GM19372 (cell line): ENCODE measurements at regions not wholly inside any gene's neighbourhood (a gene's known extent, or its start where the extent isn't known, plus 50 kb on each side); places are given as distances from the start of the nearest gene placed in this dataset.

Source experiments
- ATAC-seq: cut with Tn5 transposase; IDR thresholded peaks from one replicate; pipeline ENCODE4 v1.9.1; 2021; ENCODE audit warnings: mild to moderate bottlenecking, low read depth, moderate library complexity; ENCODE audit not compliant: unreplicated experiment

DNA sequence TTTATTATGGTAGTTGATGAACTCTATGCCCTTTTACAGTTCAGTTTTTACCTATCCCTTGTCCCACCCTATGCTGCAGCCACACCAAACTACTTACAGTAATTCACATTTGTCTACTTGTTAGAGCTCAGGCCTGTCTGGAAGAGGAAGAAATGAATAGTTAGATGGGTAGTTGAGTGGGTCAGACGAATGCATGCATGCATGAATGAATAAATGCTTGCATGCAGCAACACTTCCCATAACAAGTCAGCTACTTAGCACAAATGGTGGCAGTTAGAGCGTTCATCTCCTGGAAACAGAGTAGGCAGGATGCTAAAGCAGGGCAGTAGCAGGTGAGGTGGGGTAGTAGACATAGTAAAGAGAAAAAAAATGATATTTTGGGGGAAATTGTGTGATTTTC, 322.3 kb downstream of the NDFIP2 start:
- no peak for ATAC-seq

DNA sequence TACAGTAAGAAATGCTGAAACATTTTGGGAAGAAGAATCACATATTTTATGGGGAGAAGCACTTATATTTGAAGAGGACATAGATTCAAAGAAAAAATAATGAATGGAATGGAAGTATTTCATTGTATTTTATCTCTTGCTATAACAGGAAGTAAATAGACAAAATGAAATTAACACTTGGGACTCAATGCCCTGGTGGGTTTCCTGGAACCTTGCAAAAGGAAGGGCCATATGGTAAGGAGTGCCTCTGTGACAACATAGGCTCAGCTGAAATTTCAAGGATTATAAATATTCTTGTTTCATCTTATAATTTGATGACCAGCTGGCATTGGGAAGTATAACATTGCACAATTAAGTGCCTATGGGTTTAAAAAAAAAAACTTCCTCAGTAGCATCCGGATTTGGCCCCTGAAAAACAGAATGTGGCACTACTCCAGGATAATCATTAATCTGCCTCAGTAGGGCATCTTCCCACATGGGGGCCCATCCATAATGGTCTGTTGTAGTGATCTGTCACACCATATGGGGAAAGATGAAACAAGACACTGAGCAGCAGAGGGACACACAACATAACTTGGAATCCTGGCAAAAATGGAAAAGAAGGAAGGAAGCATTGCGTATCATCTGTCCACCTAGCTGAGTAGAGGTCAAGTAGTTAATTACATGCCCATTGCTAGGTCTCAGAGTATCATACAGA, 321.6 kb downstream of the NDFIP2 start:
- no peak for ATAC-seq

GRCh38 chr13:79799059-79799867, 318.3 kb downstream of the NDFIP2 start:
- ATAC-seq: no peak

DNA sequence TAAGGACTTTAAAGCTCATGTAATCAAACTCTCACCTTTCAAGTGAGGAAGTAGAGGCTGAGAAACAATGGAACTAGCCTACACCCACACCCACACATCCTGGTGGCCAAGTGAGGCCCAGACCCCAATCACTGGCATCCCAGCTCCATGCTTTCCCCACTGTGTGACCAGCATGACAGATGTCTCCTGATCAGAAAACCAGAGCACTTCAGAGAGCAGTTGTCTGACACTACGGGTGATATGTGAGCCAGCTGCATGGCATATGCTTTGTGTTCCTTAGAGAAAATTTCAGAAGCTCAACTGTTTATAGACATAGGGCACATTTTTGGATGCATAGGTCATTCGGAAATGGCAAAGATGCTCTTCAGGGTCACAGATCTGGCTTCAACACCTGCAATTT, 315.2 kb downstream of the NDFIP2 start:
- ATAC-seq: no peak

- ATAC-seq: no peak
Measured at GRCh38 chr13:79794931-79795330, 314.0 kb downstream of the NDFIP2 start.

- no peak for ATAC-seq
Measured at GRCh38 chr13:79792716-79793115, 311.8 kb downstream of the NDFIP2 start.

- no peak for ATAC-seq
Measured at GRCh38 chr13:79791471-79792042, 310.6 kb downstream of the NDFIP2 start.

DNA sequence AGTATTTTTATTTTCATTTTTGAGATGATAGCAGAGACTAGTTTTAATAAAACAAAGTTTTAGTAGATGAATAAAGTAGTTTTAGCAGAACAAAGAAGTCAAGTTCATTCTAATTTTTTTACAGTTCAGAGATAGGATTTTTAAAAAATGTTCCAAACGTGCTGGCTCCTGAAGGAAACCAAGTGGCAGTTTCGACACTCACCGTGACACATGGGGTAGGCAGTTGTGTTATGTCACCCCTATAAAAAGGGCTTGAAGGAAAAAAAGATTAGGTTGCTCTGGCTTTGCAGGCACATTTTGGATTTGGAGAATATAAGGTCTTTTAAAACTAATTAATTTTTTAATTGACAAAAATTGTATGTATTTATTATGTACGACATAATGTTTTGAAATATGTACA, 305.2 kb downstream of the NDFIP2 start:
- ATAC-seq: no peak

DNA sequence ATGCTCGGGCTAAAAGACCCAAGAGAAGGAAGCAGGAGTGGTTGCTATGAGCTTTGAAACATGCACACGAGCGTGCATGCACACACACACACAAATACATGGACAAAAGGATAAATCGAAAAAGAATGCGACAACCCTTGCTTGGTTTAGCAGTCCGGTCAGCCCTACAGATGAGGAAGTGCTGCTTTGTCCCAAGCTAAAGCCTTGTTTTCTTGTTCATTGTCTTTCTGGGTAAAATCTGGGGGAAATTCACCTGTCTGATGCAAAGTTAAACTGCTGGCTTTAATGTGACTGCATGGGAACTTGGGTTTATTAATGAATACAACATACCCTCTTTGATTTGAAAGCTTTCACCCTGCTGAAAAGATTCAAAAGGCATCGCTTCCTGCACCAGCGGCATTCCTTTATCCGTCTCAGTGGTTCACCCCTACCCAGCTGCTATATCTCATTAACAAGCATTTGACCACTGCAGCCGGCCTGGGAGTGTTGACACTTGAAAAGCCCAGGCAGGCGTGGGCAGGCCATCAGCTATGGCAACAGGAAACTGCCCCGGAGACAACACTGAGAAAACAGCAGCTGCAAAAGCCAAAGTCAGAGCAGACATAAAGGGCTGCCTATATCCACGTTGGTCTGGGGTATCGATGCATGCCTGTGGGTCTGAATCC, 301.7 kb downstream of the NDFIP2 start:
- no peak for ATAC-seq

DNA sequence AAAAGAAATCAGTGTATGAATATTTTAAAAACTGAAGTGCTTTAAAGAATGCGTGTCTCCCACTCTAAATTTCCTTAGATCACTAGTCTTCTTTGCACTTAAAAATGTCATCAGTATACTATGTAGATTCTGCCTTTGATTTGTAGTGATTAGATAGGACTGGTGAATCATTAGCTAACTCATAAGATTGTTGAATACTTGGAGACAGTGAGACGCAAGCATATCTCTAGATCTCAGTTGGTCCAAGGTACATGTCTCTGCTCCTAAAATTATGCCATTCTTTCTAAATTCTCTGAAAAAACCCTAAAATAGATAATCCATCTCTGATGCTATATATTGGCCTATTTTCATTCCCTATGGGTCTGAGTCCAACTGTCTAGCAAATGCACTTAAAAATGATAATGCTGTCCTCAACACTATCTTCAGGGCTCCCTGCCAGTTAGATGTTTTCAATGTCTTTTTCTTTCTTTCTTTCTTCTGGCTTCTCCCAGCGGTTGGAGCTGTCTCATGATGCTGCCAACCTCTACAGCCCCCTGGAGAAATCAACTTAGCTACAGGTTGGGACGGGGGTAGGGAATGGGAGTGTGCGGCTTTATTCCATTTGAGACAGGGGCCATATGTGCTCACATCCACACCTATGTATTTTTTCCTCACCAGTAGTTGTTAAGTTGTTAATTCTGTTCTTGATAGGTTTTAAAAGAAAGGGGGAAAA, 301.0 kb downstream of the NDFIP2 start:
- no peak for ATAC-seq

- ATAC-seq: no peak
Measured at GRCh38 chr13:79780240-79780639, 299.3 kb downstream of the NDFIP2 start.

- ATAC-seq: no peak
Measured at GRCh38 chr13:79779761-79780160, 298.8 kb downstream of the NDFIP2 start.

GRCh38 chr13:79778741-79779460, 297.9 kb downstream of the NDFIP2 start:
- no peak for ATAC-seq

DNA sequence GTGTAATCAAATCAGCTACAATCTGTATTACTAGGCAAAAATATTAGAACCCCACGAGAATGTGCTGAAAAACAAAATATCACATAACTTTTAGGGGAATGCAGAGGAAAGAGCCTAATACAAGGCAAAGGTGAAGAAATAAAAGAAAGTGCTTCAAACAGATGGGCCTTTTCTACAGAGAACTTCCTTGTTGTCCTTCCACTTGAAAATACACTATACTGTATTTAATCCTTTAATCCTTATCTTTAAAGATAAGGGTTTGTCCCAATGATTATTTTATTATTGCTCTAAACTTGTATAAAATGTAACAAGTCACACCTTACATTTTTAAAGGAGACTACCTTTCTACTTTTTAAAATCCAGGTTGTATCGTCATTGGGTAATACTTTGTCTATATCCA, 296.5 kb downstream of the NDFIP2 start:
- no peak for ATAC-seq

- ATAC-seq: no peak
Measured at GRCh38 chr13:79776531-79777295, 295.8 kb downstream of the NDFIP2 start.

DNA sequence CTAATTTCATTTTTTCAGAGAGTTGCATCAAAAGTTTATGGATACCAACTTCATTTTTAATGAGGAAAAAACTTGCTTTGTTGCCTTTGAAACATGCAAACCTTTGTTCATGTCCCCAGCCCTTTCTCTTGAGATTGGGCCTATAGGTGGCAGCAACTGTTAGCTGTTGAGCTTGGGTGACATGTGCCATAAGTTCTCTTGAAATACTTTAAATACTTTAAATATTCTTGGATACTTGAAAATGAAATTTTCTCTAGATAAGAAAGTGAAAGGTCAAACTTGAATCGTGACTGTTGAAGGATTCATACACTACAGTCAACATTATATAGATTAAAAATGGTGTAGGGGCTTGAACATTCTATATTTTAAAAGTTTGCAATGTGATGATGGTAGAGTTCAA, 294.9 kb downstream of the NDFIP2 start:
- ATAC-seq: peak; percentile 64

DNA sequence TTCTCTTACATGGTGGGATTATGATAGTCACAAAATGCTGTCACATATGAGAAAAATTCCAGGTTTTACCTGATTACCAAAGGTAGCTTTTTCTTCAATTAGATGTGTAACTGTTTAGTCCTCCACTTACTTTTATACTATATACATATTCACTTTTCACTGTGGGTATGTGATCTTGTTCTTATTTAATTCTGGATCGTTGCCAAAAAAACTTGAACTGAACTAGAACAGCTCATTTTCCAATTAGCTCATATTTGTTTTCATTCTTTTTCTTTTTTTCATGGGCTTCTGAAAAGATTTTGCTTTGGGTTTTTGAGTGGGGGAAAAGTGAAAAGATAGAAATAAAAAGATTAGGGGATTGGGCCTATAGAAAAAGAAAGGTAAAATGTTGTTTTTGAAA, 291.9 kb downstream of the NDFIP2 start:
- ATAC-seq: no peak

- no peak for ATAC-seq
Measured at GRCh38 chr13:79771493-79771892, 290.5 kb downstream of the NDFIP2 start.

- no peak for ATAC-seq
Measured at GRCh38 chr13:79770056-79770455, 289.1 kb downstream of the NDFIP2 start.
